ENCODE measurements at regions not wholly inside any gene's neighbourhood (a gene's known extent, or its start where the extent isn't known, plus 50 kb on each side); places are given as distances from the start of the nearest gene placed in this dataset.

DNA sequence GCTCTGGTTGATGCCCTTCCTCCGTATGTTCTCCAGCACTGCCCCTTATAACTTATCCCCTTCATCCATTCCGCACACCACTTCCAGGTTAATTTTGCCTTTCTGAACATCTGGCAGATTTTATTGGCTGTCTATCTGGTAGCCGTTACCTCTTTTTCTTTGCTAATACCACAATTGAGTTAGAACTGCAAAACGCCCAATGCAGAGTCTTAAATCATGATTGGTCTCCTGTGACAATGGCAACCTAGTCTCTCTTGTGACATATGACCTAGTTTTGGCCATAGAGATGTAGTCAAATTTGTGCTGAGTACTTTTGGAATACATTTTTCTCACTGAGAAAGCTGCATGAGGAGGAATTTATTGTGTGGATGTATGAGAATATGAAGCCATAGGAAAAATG, 365.7 kb upstream of the PRR16 start:
- ChIA-PET POLR2A (no interaction called here), CTCF (no interaction called here)
- no peak overlapping the region for H2AFZ ChIP-seq (ENCODE audit: insufficient read depth, low read depth, low read length, poor library complexity, severe bottlenecking)
- Mint-ChIP-seq H3K27ac (no peak overlapping the region), H3K27me3 (no peaks in the 10 kb centered on the region), H3K4me1 (peaks cover 17% of the 10 kb centered on the region), H3K4me3 (peak overlapping the region; percentile 2), H3K9me3 (ENCODE audit: insufficient read depth) (no peaks in the 10 kb centered on the region)
- H3K36me3 ChIP-seq (replicated peaks in 1 of 2; ENCODE audit: control extremely low read depth in 1 of 2, control insufficient read depth in 1 of 2, extremely low read depth in 1 of 2, insufficient read depth in 2 of 2, low read length in 1 of 2) = no peaks in the 10 kb centered on the region
- H3K4me2 ChIP-seq (replicated peaks; ENCODE audit: low read depth, low read length, poor library complexity, severe bottlenecking) = no peak overlapping the region
- no peaks in the 10 kb centered on the region for H4K20me1 ChIP-seq (ENCODE audit: control insufficient read depth, insufficient read depth, low read length, poor library complexity, severe bottlenecking)
- no peak overlapping the region for H3K4me3 ChIP-seq (ENCODE audit: control extremely low read depth in 1 of 5, extremely low read depth in 1 of 5, insufficient read depth in 1 of 5, low read depth in 2 of 5, low read length in 4 of 5)
- H3K4me1 ChIP-seq (ENCODE audit: control insufficient read depth in 2 of 2, insufficient read depth in 2 of 2, low read length in 2 of 2) = no peaks in the 10 kb centered on the region
- H3K9me3 ChIP-seq (ENCODE audit: control extremely low read depth in 1 of 3, control insufficient read depth in 2 of 3, insufficient read depth in 1 of 3, low read length in 2 of 3) = no peaks in the 10 kb centered on the region
- H3K27ac ChIP-seq (ENCODE audit: low read length in 2 of 2) = no peak overlapping the region
- H3K79me2 ChIP-seq (ENCODE audit: control insufficient read depth, insufficient read depth, low read length) = no peaks in the 10 kb centered on the region
- WGBS (ENCODE audit: insufficient coverage) = 31% methylated on average over 2 of the region's 4 CpGs
- ATAC-seq (ENCODE audit: low read depth) = no peak
- no peak for TF ChIP-seq EZH2 (IDR thresholded peaks at IDR 0.05; ENCODE audit: borderline replicate concordance, insufficient read depth, low read depth, low read length, poor library complexity, severe bottlenecking)
- no peak overlapping the region for H3K9ac ChIP-seq (ENCODE audit: low read length)
- intact Hi-C loops (cut with micrococcal nuclease) = no loop called here
- DNase-seq = no peak
- H3K27me3 ChIP-seq (replicated peaks in 1 of 4; ENCODE audit: control extremely low read depth in 1 of 4, control insufficient read depth in 3 of 4, insufficient read depth in 4 of 4, low read length in 3 of 4) = no peaks in the 10 kb centered on the region

DNA sequence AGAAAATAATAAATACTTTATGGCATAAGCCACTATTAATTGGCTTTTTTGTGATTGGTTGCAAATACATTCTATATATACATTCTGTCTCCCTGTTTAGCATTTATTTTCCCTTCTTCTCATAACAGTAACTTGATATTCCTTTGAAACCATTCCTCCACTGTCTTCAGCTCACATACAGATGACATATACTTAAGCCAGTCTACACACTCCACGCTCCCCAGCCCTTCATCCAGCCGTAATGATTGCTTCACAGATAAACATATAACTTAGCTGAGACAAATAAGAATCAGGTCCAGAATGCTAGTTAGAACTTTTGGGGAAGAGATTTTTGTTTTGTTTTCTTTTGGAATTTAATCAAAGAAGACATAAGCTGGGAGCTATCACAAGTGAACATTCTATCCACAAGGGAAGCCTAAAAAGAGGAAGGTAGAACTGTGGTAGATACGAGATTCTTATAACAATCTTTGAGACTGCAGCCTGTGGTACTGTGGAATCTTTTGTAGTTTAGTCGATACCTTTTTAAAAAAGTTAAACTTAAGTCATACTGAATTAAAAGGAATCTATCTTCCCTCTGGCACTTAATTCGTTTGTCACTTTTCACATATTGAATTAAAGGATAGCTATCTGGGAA, 365.1 kb upstream of the PRR16 start:
- no peaks in the 10 kb centered on the region for H3K27me3 Mint-ChIP-seq
- H3K4me3 Mint-ChIP-seq = no peak overlapping the region
- no peaks in the 10 kb centered on the region for H3K27me3 ChIP-seq (replicated peaks in 1 of 4; ENCODE audit: control extremely low read depth in 1 of 4, control insufficient read depth in 3 of 4, insufficient read depth in 4 of 4, low read length in 3 of 4)
- ChIA-PET CTCF (no interaction called here), POLR2A (no interaction called here)
- TF ChIP-seq EZH2 (IDR thresholded peaks at IDR 0.05; ENCODE audit: borderline replicate concordance, insufficient read depth, low read depth, low read length, poor library complexity, severe bottlenecking) = no peak
- TF ChIP-seq, protein P1, sequence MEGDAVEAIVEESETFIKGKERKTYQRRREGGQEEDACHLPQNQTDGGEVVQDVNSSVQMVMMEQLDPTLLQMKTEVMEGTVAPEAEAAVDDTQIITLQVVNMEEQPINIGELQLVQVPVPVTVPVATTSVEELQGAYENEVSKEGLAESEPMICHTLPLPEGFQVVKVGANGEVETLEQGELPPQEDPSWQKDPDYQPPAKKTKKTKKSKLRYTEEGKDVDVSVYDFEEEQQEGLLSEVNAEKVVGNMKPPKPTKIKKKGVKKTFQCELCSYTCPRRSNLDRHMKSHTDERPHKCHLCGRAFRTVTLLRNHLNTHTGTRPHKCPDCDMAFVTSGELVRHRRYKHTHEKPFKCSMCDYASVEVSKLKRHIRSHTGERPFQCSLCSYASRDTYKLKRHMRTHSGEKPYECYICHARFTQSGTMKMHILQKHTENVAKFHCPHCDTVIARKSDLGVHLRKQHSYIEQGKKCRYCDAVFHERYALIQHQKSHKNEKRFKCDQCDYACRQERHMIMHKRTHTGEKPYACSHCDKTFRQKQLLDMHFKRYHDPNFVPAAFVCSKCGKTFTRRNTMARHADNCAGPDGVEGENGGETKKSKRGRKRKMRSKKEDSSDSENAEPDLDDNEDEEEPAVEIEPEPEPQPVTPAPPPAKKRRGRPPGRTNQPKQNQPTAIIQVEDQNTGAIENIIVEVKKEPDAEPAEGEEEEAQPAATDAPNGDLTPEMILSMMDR (IDR thresholded peaks at IDR 0.05) = no peak
- no peak overlapping the region for H3K27ac ChIP-seq (ENCODE audit: low read length in 2 of 2)
- intact Hi-C loops (cut with micrococcal nuclease) = no loop called here
- H3K4me1 Mint-ChIP-seq = peaks cover 17% of the 10 kb centered on the region
- H4K20me1 ChIP-seq (ENCODE audit: control insufficient read depth, insufficient read depth, low read length, poor library complexity, severe bottlenecking) = no peaks in the 10 kb centered on the region
- WGBS (ENCODE audit: insufficient coverage) = no CpG with 5 or more reads among the region's 5 CpGs
- no peak overlapping the region for H3K4me3 ChIP-seq (ENCODE audit: control extremely low read depth in 1 of 5, extremely low read depth in 1 of 5, insufficient read depth in 1 of 5, low read depth in 2 of 5, low read length in 4 of 5)
- no peaks in the 10 kb centered on the region for H3K9me3 Mint-ChIP-seq (ENCODE audit: insufficient read depth)
- H3K27ac Mint-ChIP-seq = no peak overlapping the region
- ATAC-seq (ENCODE audit: low read depth) (no peak), DNase-seq (no peak)
- no peaks in the 10 kb centered on the region for H3K36me3 ChIP-seq (replicated peaks in 1 of 2; ENCODE audit: control extremely low read depth in 1 of 2, control insufficient read depth in 1 of 2, extremely low read depth in 1 of 2, insufficient read depth in 2 of 2, low read length in 1 of 2)
- no peak overlapping the region for H2AFZ ChIP-seq (ENCODE audit: insufficient read depth, low read depth, low read length, poor library complexity, severe bottlenecking)
- H3K4me2 ChIP-seq (replicated peaks; ENCODE audit: low read depth, low read length, poor library complexity, severe bottlenecking) = no peak overlapping the region
- no peaks in the 10 kb centered on the region for H3K9me3 ChIP-seq (ENCODE audit: control extremely low read depth in 1 of 3, control insufficient read depth in 2 of 3, insufficient read depth in 1 of 3, low read length in 2 of 3)
- H3K79me2 ChIP-seq (ENCODE audit: control insufficient read depth, insufficient read depth, low read length) = no peaks in the 10 kb centered on the region
- no peaks in the 10 kb centered on the region for H3K4me1 ChIP-seq (ENCODE audit: control insufficient read depth in 2 of 2, insufficient read depth in 2 of 2, low read length in 2 of 2)
- no peak overlapping the region for H3K9ac ChIP-seq (ENCODE audit: low read length)

Measured in B cell (primary cell).